Retinal pigment epithelial cell (primary cell): ENCODE measurements at regions not wholly inside any gene's neighbourhood (a gene's known extent, or its start where the extent isn't known, plus 50 kb on each side); places are given as distances from the start of the nearest gene placed in this dataset.
A peak's percentile ranks its signal among the peaks of the same experiment; 100 is the strongest.

Experiments used
- DNase-seq: peaks from one replicate; pipeline ENCODE4 v3.0.0-alpha.2; 2010; ENCODE audit warnings: low read depth
- H3K4me3 ChIP-seq: 2 replicates; pipeline ENCODE4 v1.5.1; 2011; ENCODE audit warnings: mild to moderate bottlenecking, low read length, control low read depth, moderate library complexity
- TF ChIP-seq, protein P1 (sequence below): conservative IDR thresholded peaks from 2 replicates; pipeline ENCODE4 v1.5.1; 2011; ENCODE audit warnings: low read depth, low read length, control low read depth, inconsistent platforms

- no peak overlapping the region for H3K4me3 ChIP-seq
- DNase-seq, result no peak
- TF ChIP-seq, protein P1, sequence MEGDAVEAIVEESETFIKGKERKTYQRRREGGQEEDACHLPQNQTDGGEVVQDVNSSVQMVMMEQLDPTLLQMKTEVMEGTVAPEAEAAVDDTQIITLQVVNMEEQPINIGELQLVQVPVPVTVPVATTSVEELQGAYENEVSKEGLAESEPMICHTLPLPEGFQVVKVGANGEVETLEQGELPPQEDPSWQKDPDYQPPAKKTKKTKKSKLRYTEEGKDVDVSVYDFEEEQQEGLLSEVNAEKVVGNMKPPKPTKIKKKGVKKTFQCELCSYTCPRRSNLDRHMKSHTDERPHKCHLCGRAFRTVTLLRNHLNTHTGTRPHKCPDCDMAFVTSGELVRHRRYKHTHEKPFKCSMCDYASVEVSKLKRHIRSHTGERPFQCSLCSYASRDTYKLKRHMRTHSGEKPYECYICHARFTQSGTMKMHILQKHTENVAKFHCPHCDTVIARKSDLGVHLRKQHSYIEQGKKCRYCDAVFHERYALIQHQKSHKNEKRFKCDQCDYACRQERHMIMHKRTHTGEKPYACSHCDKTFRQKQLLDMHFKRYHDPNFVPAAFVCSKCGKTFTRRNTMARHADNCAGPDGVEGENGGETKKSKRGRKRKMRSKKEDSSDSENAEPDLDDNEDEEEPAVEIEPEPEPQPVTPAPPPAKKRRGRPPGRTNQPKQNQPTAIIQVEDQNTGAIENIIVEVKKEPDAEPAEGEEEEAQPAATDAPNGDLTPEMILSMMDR, result no peak
Observed at GRCh38 chr3:94256888-94257813, 194.3 kb downstream of the NSUN3 start.

GRCh38 chr3:94258851-94259250 lies 196.0 kb downstream of the NSUN3 start:
- no peak for DNase-seq
- TF ChIP-seq, protein P1, result no peak
- no peak overlapping the region for H3K4me3 ChIP-seq

DNA sequence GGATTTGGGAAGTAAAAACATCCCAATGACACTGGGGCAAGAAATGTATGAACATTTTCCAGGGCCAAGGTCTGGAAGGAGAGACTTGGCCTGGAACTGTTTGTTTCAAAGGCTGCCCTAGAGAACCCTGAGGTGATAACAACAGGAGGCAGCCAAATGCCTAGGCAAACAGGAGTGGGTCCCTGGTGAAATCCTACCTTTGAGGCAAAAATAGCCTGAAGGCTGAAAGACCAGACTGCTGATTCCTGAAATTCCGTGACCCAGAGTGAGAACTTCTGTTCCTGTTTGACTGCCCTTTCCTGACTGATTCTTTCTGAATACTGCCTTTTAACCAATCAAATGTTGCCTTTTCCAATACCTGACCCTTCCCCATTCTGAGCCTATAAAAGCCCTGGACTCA lies 196.4 kb downstream of the NSUN3 start:
- TF ChIP-seq, protein P1, result no peak
- no peak overlapping the region for H3K4me3 ChIP-seq
- no peak for DNase-seq

- DNase-seq, result no peak
- TF ChIP-seq, protein P1, result no peak
- H3K4me3 ChIP-seq, result no peak overlapping the region
Observed at GRCh38 chr3:94269763-94270162, 206.9 kb downstream of the NSUN3 start.

DNA sequence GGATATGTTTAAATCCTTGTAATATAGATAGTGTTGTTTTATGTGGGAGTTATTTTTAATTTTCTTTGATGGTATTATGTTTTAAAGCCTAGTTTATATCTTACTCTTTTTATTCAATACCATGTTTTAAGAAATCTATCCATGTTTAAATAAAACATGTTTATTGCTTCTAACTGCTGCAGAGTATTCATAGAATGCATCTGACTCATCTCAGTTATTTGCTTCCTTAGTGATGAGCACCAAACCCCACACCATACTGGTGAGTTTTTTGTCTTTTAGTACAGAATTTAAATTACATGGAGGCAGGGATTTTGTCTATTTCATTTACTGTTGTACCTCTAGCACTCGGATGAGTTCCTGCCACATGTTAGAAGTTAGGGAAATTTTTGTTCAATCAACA lies 209.2 kb downstream of the NSUN3 start:
- DNase-seq, result no peak
- TF ChIP-seq, protein P1, result no peak

GRCh38 chr3:94280958-94281357 lies 218.1 kb downstream of the NSUN3 start:
- H3K4me3 ChIP-seq, result no peak overlapping the region
- TF ChIP-seq, protein P1, result no peak
- DNase-seq, result no peak

More for the DNA sequence above, 209.2 kb downstream of the NSUN3 start:
- H3K4me3 ChIP-seq, result no peak overlapping the region

GRCh38 chr3:94285872-94286271 lies 223.0 kb downstream of the NSUN3 start:
- TF ChIP-seq, protein P1, result peak; percentile 12
- no peak overlapping the region for H3K4me3 ChIP-seq

More at GRCh38 chr3:94285872-94286271, 223.0 kb downstream of the NSUN3 start:
- DNase-seq, result no peak
